ENCODE measurements at regions not wholly inside any gene's neighbourhood (a gene's known extent, or its start where the extent isn't known, plus 50 kb on each side); places are given as distances from the start of the nearest gene placed in this dataset.

DNA sequence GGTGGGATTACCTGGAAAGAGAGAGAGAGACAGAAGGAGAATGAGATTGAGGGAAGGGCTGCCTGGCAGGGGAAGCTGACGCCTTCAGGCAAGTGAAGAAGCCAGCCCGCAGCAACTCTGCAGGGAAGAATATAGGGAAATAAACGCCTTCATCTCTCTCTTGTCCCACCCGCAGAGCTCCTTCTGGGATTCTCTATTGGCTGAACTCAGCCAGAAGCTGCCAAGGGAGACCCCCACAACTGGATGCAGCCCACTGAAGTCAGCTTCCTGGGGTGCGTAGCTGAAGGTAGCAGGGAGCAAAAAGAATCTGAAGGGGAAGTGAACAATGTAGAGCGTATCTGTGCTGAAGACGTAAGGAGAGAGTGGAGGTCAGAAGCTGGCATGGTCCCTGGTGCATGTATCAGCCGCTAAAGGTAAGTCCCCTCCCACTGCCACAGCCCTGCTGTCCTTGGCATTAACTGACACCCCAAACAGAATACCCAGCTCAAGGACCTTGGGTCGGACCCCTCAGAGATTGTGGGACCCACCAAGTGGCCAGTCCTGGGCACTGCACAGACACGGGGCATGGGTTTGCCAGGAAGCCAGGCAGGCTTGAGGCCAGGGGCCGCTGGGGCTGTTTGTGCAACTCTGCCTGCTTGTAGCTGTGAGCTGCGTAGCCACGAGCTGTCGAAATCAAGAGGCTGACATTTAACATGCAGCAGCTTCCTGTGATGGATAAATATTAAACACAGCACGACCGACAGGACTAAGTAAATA, 469.9 kb downstream of the MN1 start:
- no peak overlapping the region for H3K4me2 ChIP-seq (ENCODE audit: low read length)
- no peak for TF ChIP-seq EZH2phosphoT487 (IDR thresholded peaks at IDR 0.05; ENCODE audit: low read depth)
- TF ChIP-seq, protein P1, sequence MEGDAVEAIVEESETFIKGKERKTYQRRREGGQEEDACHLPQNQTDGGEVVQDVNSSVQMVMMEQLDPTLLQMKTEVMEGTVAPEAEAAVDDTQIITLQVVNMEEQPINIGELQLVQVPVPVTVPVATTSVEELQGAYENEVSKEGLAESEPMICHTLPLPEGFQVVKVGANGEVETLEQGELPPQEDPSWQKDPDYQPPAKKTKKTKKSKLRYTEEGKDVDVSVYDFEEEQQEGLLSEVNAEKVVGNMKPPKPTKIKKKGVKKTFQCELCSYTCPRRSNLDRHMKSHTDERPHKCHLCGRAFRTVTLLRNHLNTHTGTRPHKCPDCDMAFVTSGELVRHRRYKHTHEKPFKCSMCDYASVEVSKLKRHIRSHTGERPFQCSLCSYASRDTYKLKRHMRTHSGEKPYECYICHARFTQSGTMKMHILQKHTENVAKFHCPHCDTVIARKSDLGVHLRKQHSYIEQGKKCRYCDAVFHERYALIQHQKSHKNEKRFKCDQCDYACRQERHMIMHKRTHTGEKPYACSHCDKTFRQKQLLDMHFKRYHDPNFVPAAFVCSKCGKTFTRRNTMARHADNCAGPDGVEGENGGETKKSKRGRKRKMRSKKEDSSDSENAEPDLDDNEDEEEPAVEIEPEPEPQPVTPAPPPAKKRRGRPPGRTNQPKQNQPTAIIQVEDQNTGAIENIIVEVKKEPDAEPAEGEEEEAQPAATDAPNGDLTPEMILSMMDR (IDR thresholded peaks at IDR 0.05; ENCODE audit: low read depth, low read length): no peak
- no peak overlapping the region for H2AFZ ChIP-seq (ENCODE audit: low read depth, low read length)
- no peaks in the 10 kb centered on the region for H4K20me1 ChIP-seq (ENCODE audit: insufficient read depth, low read length)
- H3K4me1 ChIP-seq (ENCODE audit: low read length): no peaks in the 10 kb centered on the region
- H3K79me2 ChIP-seq (ENCODE audit: low read length): no peaks in the 10 kb centered on the region
- H3K27ac ChIP-seq (ENCODE audit: low read length): no peak overlapping the region
- peaks cover 6% of the 10 kb centered on the region; the same call in 1 of the 2 replicates for H3K27me3 ChIP-seq (ENCODE audit: low read depth, low read length)
- no peaks in the 10 kb centered on the region for H3K9me3 ChIP-seq (ENCODE audit: insufficient read depth, low read length)
- no peaks in the 10 kb centered on the region for H3K36me3 ChIP-seq (replicated peaks; ENCODE audit: low read depth, low read length)
- H3K4me3 ChIP-seq (ENCODE audit: low read length): no peak overlapping the region
- H3K9ac ChIP-seq (ENCODE audit: low read length): no peak overlapping the region

GRCh38 chr22:27335102-27335660, 466.4 kb downstream of the MN1 start:
- no peak for TF ChIP-seq EZH2phosphoT487 (IDR thresholded peaks at IDR 0.05; ENCODE audit: low read depth)
- TF ChIP-seq, protein P1 (IDR thresholded peaks at IDR 0.05; ENCODE audit: low read depth, low read length): no peak
- Histone ChIP-seq H3K4me2 (ENCODE audit: low read length) (no peak overlapping the region), H3K4me3 (ENCODE audit: low read length) (no peak overlapping the region), H3K9me3 (ENCODE audit: insufficient read depth, low read length) (no peaks in the 10 kb centered on the region), H3K9ac (ENCODE audit: low read length) (no peak overlapping the region), H3K27me3 (ENCODE audit: low read depth, low read length) (peaks cover 6% of the 10 kb centered on the region; the same call in 1 of the 2 replicates), H3K79me2 (ENCODE audit: low read length) (no peaks in the 10 kb centered on the region), H3K36me3 (replicated peaks; ENCODE audit: low read depth, low read length) (no peaks in the 10 kb centered on the region), H2AFZ (ENCODE audit: low read depth, low read length) (no peak overlapping the region), H3K27ac (ENCODE audit: low read length) (no peak overlapping the region), H4K20me1 (ENCODE audit: insufficient read depth, low read length) (no peaks in the 10 kb centered on the region), H3K4me1 (ENCODE audit: low read length) (no peaks in the 10 kb centered on the region)

- TF ChIP-seq, protein P1 (IDR thresholded peaks at IDR 0.05; ENCODE audit: low read depth, low read length): no peak
- no peak for TF ChIP-seq EZH2phosphoT487 (IDR thresholded peaks at IDR 0.05; ENCODE audit: low read depth)
- H3K4me1 ChIP-seq (ENCODE audit: low read length): no peaks in the 10 kb centered on the region
- H3K9ac ChIP-seq (ENCODE audit: low read length): no peak overlapping the region
- H3K27ac ChIP-seq (ENCODE audit: low read length): no peak overlapping the region
- no peaks in the 10 kb centered on the region for H3K79me2 ChIP-seq (ENCODE audit: low read length)
- no peaks in the 10 kb centered on the region for H3K9me3 ChIP-seq (ENCODE audit: insufficient read depth, low read length)
- no peak overlapping the region for H3K4me3 ChIP-seq (ENCODE audit: low read length)
- H3K4me2 ChIP-seq (ENCODE audit: low read length): no peak overlapping the region
- H3K36me3 ChIP-seq (replicated peaks; ENCODE audit: low read depth, low read length): no peaks in the 10 kb centered on the region
- H3K27me3 ChIP-seq (ENCODE audit: low read depth, low read length): peaks cover 6% of the 10 kb centered on the region; the same call in 1 of the 2 replicates
- H2AFZ ChIP-seq (ENCODE audit: low read depth, low read length): no peak overlapping the region
- no peaks in the 10 kb centered on the region for H4K20me1 ChIP-seq (ENCODE audit: insufficient read depth, low read length)
Measured at GRCh38 chr22:27336151-27337090, 465.1 kb downstream of the MN1 start.

GRCh38 chr22:27337676-27338075, 463.9 kb downstream of the MN1 start:
- Histone ChIP-seq H3K4me2 (ENCODE audit: low read length) (no peak overlapping the region), H3K79me2 (ENCODE audit: low read length) (no peaks in the 10 kb centered on the region), H3K27ac (ENCODE audit: low read length) (no peak overlapping the region), H3K9ac (ENCODE audit: low read length) (no peak overlapping the region), H3K9me3 (ENCODE audit: insufficient read depth, low read length) (no peaks in the 10 kb centered on the region), H3K4me3 (ENCODE audit: low read length) (no peak overlapping the region), H3K36me3 (replicated peaks; ENCODE audit: low read depth, low read length) (no peaks in the 10 kb centered on the region), H4K20me1 (ENCODE audit: insufficient read depth, low read length) (no peaks in the 10 kb centered on the region), H2AFZ (ENCODE audit: low read depth, low read length) (no peak overlapping the region), H3K4me1 (ENCODE audit: low read length) (no peaks in the 10 kb centered on the region), H3K27me3 (ENCODE audit: low read depth, low read length) (peaks cover 6% of the 10 kb centered on the region; the same call in 1 of the 2 replicates)
- TF ChIP-seq EZH2phosphoT487 (IDR thresholded peaks at IDR 0.05; ENCODE audit: low read depth): no peak
- TF ChIP-seq, protein P1 (IDR thresholded peaks at IDR 0.05; ENCODE audit: low read depth, low read length): no peak
